ENCODE measurements at regions not wholly inside any gene's neighbourhood (a gene's known extent, or its start where the extent isn't known, plus 50 kb on each side); places are given as distances from the start of the nearest gene placed in this dataset.
A peak's percentile ranks its signal among the peaks of the same experiment; 100 is the strongest.
"Not testable (repeated sequence)": the region's sequence is repeated elsewhere in the genome, so short reads cannot be mapped to it uniquely, and the experiment has no call there.

DNA sequence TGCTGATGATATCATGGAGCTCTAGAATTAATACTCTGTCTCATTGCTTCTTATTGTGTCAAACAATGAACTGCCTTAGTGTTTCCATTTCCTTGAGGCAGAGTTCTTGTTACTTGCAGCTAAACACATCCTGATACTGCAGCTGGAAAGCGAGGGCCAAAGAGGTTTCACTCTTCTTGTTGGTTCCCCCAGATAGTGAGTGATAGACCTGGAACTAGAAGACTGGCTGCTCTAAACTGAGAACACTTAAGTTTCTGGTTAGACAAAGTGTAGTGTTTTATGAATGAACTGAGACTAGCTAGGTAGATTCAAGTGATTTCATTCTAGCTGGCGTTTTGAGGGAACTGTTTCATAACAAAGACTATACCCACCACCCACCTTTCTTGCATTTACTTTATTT, 321.7 kb downstream of the TXNL1 start:
- DNase-seq (ENCODE audit: low read depth), result no peak

DNA sequence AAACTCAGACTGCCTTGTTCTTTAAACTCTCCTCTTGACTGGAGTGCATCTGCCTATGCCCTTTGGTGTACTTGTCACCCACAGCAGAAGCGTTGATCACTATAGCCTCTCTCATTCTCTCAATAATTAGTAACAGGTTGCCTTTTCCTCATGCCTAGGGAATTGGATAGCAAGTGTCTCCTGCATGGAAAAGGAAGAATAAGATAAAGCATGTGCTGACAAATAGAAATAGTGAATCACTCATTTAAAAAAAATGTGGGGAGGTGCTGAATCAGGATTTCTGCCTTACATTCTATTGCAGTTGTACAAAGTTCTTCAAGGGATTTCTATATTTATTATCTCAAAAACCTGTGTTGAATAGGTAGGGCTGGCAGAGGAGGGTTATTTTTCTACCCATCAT, 323.0 kb downstream of the TXNL1 start:
- peak; percentile 20 for DNase-seq (ENCODE audit: low read depth)

DNA sequence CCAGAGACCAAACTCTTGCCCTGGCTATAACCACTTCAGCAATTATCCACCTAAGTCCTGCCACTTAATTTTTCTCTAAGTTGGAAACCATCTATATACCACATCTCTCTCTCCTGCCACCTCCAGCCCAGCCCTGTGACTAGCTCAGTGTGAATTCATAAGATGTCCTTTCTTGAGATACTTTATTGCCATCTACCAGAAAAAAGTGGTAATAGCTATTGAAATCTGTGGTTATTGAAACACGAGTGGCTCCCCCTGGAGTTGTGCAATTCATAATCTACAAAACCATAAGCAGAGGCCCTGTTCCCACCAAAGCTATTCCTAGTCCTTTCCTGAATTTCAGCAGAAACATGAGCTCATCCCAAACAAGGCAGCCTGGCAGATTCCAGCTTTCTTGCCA, 324.0 kb downstream of the TXNL1 start:
- peak; percentile 18 for DNase-seq (ENCODE audit: low read depth)

DNA sequence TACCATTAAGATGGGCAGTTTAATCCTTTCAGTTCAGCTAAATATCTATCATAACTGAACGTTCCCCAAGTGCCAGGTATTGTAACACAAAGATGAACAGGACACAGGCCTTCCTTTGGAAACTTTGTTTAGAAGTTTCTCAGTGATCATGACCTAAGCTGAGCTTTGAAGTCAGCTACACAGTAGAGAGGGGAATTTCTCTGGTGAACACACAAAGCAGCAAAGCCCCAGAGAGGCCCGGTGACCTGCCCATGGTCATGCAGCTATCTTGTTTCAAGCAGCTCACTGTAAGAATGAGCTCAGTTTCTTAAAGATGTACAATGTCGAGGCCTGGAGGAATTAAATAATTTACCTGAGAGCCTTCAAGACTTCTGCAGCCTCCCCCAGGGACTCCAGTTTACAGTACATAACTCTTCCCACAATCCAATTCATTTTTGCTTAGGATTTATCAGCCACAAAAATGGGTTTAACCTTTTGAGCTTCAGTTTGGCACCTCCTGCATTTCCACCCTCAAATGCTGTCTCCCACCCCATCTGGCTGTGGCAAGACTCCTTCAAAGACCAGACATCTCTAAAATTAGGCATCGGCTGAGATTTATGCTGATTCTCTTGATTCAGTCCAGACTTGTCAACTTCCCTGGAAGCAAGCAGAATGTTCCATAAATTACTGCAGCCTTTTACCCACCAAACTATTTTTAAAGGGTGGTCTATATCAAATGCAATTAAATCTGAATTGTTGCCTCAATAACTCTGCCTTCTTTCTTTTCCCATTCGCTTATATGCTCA, 325.6 kb downstream of the TXNL1 start:
- no peak for DNase-seq (ENCODE audit: low read depth)

DNA sequence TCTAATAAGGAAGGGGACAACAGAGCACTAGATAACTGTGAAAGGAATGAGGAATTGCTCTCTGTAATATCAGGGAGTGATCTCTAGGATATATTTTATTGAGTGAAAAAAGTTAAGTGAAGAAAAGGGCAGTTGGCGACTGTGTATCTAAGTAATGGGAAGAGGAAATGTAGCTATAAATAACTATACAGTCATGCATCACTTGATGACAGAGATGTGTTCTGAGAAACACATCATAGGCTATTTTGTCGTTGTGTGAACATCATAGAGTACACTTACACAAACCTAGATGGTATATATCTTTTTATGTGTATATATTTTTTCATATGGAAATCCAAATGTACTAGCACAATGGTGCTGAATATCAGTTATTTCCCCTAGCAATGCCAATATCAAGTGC, 329.3 kb downstream of the TXNL1 start:
- no peak for DNase-seq (ENCODE audit: low read depth)

DNA sequence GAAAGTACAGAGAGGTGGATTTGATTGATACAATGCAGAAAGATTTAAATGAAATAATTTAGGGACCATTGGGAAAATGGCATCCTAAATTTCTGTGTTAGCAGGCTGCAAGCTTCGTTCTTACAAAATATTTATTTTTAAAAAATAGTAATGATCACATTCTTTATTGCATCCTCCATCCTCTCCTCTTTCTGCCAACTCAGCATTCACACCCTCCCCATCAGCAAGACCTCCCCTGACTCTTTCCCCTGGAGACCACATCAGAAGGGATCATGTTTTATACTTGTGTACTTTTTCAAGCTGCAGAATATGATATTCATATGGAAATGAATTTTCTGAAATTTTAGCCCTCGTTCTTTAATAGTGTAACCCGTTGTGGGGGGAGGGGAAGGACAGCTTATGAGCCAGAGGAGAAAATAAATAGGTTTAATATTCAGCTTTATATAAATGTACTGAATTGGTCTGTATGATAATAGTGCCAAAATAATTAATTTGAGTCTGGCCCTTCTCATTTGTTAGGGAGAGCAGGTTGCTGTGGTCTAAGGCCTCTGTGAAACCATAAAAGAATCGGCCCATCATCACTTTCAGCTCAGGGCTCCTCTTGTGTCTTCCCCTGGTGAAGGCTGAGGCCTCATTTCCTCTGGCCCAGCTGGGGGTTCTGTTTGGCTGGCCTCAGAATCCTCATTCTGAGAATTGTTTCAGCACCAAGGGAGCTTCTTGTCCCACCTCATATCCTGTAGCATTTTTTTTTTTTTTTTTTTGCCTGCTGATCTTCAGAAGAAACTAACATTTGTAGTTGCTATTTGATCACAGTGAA, 330.8 kb downstream of the TXNL1 start:
- DNase-seq (ENCODE audit: low read depth), result no peak

DNA sequence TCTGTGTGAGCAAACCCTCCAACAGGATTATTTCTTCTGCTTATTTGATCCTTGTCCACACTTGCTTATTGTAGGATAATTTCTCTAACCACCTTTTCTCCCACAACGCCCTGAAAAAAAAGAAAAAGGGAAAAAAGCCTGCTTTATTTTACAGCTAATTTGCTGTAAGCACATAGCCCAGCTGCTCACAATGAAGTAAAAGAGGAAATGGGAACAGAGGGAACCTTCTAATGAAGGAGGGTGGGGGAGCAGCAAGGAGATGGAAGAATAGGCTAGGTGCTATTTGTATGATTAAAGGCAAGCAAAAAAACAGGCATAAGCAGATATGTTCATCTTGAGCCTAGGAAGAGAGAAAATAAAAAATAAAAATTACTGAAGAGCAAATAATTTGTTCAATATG, 331.6 kb downstream of the TXNL1 start:
- no peak for DNase-seq (ENCODE audit: low read depth)

DNA sequence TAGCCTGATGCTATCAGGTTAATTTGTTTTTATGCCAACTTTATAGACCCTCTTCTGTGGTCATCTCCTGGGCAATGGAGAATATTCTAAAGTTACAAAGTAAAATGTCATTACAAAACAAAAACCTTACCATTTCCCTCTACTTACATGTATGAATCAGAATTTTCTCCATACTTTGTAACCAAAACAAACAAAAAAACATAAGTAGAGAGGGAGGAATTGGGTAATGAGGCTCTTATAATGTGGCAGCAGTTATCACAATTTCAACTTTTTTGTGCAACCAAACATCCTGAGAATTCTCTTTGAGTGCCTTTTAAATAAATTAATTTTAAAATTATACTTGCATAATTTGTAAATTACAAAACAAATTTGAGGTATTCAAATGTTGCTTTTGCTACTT, 332.8 kb downstream of the TXNL1 start:
- no peak for DNase-seq (ENCODE audit: low read depth)

DNA sequence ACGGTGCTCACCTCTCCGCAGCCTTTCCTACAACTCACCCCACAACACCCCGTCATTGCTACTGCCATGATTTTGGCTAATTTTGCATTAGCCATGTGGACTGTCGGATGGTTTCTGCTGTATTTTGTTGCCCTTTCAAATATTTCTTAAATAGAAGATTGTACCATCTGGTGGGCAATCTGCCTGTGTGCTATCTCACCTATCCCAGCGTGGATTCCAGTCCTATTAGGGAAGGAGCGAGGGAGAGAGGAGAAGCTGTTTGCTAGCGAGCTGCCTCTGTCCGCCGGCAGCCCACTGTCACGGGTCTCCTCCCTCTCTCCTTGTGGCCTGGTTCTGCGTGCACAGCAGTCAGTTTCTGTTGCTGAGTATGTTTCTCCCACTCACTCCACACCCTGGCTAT, 336.2 kb downstream of the TXNL1 start:
- DNase-seq (ENCODE audit: low read depth), result no peak

DNA sequence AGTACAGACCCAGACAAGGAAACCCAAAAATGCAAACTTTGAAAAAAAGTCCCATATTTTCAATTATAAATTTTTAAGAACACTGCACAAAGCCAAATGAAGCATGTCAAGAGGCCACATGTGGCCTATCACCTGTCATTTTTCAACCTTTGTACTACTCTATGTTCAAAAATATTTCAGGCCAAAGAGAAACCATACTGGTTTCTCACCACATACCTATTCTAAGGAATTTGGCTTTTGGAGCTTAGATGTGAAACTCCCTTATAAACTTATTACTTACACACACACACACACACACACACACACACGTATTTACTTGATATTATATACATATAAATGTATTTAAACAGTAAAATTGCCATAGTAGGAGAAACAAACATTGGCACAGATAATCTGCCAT, 338.7 kb downstream of the TXNL1 start:
- no peak for DNase-seq (ENCODE audit: low read depth)

DNA sequence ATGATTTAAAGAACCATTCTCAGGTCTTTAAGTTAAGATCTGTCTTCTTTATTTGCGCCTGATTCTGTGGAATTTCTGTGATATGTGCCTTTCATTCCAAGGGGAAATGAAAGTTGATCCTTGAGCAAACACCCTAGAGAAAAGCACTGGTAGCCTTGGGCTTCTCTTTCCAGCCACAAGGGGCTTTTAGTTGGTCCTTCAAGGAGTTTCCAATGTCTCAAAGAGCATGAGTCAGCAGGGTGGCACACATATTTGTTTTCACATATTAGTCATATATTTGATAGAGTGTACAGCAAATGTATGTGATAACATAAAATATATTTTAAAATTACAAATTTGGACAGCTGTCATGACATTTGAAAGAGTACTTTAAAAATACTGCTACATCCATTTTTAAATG, 339.5 kb downstream of the TXNL1 start:
- no peak for DNase-seq (ENCODE audit: low read depth)

DNA sequence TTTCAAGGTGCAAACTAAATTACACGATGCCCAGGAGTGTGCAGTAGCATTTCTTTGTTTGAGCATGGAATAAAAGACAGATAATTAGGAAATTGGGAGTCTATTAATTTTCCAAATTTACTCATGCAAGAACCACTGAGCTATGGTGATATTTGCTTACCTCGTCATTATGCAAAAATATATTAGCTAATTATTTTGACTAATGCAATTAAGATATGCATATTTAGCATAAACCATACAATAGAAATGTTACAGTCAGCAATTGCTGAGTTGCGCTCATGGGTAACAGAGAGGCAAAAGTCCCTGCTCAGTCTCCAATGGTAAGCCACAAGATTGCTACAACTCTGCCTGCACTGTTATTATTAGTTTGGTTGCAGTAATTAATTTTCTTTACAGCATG, 342.0 kb downstream of the TXNL1 start:
- DNase-seq (ENCODE audit: low read depth), result no peak

DNA sequence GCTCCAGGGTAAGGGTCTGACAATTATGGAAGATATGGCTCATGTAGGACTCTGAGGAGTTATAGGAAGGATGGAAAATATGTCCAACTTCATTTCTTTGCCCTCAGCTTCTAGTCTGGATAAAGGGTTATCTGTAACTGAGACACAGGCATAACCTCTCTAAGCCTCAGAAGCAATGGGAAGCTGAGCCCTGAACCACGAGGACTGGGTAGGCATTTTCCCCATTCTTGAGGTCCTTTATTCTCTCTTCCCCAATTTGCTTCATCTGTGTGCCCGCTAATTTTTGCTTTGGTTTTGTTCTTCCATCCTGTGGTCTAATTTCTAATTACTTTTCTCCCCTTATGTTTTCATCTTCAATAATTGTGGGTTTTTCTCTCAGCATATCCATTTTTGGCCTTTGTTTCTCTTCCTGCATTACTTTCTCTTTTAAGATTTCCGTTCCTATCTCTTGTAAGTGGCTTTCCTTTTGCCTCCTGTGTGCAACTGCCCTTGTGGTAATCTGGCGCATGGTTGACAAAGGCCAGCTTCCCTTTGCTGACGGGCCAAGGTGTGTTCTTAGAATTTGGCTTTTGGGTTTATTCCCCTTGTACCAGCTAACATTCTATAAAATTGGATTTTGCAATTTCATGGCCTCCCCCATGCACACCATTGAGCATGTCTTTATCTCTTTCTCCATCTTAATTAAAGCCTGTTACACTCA, 343.8 kb downstream of the TXNL1 start:
- DNase-seq (ENCODE audit: low read depth), result no peak

DNA sequence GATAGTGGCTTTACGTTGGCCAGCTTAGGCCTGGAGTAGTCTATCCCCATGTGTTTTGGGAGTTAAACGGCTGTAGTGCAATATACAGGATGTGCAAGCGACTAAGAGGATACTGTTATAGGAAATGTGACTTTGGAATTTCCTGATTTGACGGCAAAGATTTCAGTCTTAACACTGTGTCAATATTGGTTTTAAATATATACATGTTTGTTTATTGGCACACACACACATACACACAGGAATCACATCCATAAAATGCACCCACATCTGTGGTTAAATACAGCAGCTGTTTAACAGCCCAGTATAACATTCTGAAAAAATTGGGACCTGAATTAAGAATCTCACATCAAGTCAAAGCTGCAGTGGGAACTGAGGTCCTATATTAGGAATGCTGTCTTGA, 347.1 kb downstream of the TXNL1 start:
- DNase-seq (ENCODE audit: low read depth), result no peak

DNA sequence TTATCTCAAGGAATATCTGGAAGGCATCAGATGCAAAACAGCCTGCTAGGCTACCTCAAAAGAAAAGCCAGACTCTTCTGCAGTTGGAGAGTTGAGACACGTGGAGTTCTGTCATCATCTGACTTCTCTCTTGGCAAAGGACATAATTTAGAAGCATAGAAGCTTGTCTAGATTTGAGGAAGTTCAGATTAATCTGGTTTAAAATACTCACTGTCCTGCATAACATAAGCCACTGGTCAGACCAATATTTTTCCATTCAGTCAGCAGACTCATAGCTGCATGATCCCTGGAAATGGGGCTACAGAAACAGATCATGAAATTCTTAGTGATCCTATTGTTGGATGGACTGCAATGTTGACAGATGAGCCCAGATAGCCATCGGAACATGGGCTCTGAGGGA, 349.0 kb downstream of the TXNL1 start:
- no peak for DNase-seq (ENCODE audit: low read depth)

DNA sequence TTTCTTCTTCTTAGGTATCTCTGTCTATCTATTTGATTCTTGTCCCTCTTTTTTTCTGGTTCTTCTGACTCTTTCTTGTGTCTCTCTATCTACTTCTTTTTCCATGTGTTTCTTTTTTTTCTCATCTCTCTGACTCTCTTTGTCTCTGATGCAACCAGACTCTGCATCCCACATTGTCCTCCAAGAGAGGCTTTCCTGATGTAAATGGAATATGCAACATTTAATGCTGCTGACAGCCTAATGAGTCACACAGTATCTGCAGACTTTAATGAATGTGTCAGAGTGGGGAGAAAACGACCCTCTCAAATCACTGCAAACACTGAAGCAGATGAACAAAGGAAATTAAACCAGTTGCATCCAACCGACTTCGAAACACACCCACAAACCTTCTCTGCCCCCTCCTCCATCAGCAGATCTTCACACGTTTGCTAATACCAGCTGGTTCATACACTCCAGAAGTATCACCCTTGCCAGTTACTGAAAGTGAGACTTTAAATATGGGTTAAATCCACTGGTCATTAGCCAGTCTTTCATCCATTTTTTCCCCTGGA, 351.5 kb downstream of the TXNL1 start:
- peak; percentile 72 for DNase-seq (ENCODE audit: low read depth)

DNA sequence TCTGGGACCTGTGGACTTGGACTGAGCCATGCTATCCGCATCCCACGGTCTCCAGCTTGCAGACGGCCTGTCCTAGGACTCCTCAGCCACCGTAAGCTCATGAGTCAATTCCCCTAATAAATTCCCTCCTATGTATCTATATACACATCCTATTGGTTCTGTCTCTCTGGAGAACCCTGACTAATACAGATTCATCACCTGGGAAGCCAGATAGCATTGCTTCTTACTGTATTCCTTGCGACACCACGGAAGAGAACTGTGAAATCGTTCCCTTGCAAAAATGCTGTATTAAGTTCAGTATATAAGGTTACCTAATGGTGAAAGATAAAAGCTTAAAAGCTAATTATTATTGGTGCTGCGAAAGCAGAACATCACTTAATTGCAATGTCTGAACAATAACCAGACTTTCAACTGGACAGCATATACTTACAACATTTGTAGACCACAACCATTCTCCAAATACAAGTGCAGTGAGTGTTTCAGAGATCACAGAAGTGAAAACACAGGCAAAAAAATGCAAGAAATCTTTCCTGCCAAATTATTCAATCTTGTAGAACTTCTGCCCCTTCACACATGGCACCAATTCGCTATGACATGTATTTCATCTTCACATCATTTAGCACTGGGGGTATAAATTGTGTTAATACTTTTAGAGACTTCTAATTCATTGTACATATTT, 352.9 kb downstream of the TXNL1 start:
- DNase-seq (ENCODE audit: low read depth), result no peak

DNA sequence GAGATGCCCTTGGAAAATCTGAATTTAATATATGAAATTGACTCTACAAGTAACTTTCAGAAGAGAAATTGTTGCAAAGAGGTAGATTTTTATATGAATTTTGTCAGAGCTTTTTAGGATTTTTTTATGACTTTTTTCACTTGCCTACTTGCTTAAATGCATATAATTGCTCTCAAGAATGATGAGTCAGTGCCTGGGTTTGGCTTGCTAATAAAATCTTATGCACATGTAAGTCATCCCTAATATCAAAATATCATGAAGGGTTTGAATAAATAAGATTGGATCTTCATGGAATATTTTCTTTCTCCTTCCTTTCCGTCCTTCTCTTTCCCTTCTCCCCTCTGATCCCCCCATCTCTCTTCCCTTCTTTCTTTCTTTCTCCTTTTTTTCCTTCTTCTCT, 354.1 kb downstream of the TXNL1 start:
- no peak for DNase-seq (ENCODE audit: low read depth)

DNA sequence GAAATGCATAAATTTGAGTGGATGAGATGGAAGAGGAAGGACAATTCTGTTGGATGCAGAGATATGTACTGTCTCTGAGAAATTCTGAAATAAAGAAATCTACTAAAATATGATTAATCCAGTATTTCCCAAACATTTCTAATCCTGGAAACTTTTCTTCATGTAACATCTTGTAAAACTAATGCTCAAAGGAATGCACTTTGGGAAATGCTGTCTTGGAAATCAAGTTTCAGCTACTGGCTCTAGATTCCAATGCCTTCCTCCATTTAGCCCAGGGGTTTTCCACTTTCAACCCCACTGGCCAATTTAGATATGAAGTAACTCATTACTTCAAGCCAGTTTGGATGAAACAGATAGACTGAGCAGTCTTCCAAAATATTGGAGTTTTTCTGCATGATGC, 355.1 kb downstream of the TXNL1 start:
- no peak for DNase-seq (ENCODE audit: low read depth)

DNA sequence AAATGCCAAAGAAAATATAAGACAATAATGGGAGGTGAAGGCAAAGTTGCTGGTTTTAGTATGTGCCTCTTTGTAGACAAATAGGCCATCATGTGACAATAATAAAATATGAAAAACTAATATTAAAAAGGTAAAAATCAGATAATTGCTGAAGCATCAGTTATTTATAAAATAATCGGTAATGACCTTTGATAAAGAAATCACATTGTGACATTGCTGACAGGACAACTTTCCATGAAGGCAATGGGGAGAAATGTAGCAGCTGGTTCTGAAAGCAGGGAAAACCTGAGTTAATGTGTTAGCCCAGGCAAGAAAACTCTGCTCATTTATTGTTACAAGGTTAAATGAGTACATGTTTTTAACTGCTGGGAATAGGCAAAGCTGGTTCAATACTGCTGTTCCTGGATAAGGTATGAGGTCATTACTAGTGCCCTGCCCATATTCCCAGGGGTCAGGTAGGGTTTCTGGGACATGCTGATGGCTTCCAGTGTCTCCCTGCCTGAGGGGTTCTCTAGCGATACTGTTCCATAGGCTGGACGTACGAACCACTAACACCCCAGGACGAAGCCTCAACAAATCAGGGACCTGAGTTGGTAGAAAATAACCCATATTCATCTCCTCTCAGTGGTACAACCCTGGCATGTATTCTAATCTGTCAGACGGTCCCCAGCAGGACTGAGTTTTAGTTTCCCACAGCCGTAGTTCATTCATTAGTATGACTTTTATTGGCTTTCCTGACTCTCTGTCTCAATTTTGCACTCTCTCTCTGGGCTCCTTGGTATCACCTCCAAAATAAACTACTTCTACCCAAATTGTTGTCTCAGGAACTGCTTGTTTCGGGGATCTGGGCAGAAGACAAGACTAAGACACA, 355.9 kb downstream of the TXNL1 start:
- DNase-seq (ENCODE audit: low read depth), result no peak

DNA sequence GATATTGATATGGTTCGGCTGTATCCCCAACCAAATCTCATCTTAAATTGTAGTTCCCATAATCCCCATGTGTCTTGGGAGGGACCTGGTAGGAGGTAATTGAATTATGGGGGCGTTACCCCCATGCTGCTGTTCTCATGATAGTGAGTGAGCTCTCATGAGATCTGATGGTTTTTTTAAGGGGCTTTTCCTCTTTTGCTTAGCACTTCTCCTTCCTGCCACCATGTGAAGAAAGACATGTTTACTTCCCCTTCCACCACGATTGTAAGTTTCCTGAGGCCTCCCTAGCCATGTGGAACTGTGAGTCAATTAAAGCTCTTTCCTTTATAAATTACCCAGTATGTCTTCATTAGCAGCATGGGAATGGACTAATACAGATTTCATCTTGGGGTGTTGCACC, 358.6 kb downstream of the TXNL1 start:
- not testable (repeated sequence) for DNase-seq (ENCODE audit: low read depth)
